GM12874 (cell line): ENCODE measurements at regions not wholly inside any gene's neighbourhood (a gene's known extent, or its start where the extent isn't known, plus 50 kb on each side); places are given as distances from the start of the nearest gene placed in this dataset.

Experiments
- TF ChIP-seq, protein P1 (sequence below): IDR thresholded peaks from 2 replicates; pipeline ENCODE4 v1.5.1; 2011; ENCODE audit warnings: low read depth, mild to moderate bottlenecking, control low read depth, low read length, moderate library complexity; ENCODE audit not compliant: insufficient read depth

DNA sequence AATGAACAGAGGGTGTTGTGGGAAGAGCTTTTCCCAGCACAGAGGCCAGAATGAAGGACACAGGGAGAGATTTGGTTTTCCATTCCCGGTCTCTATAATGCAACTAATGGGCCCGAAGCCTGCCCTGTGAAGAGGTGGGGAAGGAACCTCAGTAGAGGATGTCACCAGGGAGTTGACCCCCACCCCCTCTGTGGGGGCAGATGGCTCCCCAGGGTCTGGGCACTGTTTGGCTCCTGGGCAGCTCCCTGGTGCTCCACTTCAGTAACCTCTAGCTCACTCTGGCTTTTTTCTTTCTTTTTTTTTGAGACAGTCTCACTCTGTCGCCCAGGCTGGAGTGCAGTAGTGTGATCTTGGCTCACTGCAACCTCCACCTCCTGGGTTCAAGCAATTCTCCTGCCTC, 109.1 kb upstream of the DLG1 start:
- TF ChIP-seq, protein P1, sequence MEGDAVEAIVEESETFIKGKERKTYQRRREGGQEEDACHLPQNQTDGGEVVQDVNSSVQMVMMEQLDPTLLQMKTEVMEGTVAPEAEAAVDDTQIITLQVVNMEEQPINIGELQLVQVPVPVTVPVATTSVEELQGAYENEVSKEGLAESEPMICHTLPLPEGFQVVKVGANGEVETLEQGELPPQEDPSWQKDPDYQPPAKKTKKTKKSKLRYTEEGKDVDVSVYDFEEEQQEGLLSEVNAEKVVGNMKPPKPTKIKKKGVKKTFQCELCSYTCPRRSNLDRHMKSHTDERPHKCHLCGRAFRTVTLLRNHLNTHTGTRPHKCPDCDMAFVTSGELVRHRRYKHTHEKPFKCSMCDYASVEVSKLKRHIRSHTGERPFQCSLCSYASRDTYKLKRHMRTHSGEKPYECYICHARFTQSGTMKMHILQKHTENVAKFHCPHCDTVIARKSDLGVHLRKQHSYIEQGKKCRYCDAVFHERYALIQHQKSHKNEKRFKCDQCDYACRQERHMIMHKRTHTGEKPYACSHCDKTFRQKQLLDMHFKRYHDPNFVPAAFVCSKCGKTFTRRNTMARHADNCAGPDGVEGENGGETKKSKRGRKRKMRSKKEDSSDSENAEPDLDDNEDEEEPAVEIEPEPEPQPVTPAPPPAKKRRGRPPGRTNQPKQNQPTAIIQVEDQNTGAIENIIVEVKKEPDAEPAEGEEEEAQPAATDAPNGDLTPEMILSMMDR: no peak

DNA sequence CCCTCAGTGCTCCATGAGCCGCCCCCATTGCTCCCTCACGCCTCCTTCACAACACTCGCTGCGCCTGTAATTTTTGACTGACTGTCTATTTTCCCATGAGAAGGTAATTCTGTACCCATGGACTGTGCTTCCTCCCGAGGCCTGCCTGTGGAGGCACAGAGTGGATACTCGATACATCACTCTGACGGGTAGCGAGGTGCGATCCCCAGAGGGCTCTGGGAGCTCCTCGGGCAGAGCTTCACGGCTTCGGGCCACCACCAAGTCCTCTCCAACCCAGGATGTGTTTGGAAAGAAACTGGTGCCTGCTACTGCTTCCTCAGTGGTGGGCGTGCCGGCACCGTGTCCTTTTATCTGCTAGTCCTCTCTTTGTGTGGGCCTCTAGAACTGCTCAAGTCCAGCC, 108.6 kb upstream of the DLG1 start:
- TF ChIP-seq, protein P1: no peak

DNA sequence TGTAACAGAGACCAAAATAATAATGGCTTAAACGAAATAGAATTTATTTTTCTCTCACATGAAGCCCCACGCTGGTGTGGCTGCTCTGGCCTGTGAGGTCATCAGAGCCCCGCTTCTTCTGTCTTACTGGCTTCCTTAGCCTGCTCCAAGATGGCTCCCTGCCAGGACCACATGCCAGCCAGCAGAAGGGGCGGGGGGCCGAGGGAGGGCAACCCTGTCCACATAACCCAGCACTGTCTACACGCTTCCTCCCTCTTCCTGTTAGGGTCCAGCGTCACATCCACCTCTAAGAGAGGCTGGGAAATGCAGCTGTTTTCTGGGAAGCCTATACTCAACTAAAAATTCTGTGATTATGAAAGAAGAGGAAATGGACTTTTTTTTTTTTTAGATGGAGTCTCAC, 107.9 kb upstream of the DLG1 start:
- TF ChIP-seq, protein P1: no peak

DNA sequence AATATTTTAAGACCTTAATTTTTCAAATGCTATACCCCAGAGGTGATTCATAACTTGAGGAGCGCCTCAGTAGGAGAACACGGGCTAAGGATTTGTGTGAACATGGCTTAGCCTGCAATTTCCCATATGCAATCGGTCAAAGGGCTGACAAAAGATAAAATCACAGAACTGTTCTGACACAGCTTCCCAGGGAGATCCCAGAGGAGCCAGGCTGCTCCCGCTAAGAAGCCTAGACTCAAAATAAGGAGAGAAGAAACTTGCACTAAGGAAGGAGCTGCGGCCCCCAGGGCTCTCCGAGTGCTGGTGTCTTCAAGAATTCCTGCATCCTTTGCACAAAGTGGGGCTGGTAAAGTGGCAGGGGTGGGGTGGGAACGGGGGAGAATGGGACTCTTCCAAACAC, 106.3 kb upstream of the DLG1 start:
- TF ChIP-seq, protein P1: no peak

DNA sequence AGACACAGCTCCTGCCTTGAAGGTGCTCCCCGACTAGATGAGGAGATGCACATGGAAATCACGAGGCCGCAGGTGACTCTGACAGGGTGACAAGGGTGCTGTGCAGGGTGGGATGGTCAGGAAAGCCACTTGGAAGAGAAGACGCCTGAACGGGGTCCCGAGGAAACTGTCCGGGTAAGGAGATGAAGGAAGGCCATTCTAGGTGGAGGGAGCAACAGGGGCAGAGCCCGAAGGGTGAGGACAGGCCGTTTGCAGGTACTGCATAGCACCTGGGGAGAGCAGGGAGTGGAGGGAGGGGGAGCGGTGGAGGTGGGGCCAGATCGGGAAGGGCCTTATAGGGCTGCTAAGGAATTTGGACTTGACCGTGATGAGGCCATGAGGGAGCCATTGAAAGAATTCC, 105.6 kb upstream of the DLG1 start:
- TF ChIP-seq, protein P1: no peak

DNA sequence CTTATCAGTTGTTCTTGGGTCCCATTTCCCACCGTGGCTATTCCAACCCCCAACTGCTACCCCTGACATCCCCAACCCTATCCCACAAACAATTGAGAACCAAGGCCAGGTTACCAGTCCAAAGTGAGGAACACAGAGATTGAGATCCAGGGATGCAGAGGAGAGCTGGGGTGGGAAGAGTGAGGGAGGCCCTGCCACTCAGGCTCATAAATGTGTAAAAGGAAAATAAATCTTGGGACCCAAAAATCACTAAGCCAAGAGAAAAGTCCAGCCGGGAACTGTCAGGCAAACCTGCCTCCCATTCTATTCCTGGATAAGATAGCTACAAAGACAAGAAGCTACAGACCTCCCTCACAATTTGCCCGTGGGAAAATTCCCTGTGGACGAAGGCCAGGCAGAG, 101.1 kb upstream of the DLG1 start:
- TF ChIP-seq, protein P1: no peak

DNA sequence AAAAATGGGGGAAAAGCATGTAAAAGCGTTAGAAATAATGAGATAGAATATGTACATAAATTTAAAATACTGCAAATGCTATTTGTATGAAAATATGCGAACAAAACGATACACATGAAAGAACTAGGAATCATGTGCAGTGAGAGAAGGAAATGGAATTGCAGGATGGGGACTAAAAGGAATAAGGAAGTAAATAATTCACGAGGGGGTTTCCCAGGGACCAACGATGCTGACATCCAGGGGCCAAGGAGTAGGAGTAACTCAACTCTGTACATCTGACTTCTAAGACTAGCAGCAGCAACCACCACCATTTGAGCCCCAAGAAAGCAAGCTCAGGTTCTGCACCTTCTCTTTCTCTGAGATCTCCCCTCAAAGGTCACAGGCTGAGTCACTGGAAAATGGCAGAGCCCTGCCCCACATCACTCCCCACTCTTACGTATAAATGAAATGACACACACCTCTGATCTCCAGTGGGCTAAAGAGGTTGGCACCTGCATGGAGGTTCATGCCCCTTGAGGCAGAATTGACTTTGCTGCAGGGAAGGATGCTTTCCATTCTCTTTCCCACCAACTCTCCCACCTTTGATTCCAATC, 100.0 kb upstream of the DLG1 start:
- TF ChIP-seq, protein P1: no peak
